ENCODE measurements at regions not wholly inside any gene's neighbourhood (a gene's known extent, or its start where the extent isn't known, plus 50 kb on each side); places are given as distances from the start of the nearest gene placed in this dataset.

DNA sequence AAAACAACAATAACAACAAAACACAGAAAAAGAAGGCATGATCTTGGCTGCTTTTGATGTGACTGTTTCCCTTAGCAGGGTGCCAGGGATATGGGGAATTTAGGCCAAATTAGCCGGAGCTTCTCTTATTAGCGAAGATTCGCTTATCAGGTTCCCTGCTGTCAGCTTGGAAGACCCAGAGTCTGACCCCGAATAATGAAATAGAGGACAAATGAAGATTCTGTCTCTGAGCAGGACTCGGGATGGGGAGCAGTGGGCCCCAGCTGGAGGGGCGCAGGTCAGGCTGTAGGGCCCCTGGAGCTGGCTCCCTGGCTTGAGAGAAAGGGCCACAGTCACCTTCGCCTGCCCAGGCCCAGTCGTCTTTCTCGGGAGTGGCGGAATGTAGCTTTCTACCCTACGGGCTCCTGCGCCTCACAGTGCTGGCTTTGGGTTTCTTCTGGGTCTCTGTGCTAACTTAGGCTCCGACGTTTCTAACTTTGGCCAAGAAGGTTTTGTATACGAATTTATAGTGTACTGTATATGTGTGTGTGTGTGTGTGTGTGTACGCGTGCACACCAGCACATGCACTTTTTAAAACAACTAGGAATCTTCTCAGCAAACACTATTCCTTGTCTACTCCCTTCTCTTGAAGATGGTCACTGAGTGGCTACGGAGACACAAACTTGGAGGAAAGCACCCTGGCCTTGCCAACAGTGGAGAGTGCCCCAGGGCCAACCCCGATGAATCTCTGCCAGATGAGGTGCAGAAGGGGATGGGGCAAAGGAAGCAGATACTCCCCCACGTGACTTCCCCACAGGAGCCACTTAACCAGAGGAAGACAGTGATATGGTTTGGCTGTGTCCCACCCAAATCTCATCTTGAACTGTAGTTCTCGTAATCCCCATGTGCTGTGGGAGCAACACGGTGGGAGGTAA is 195.6 kb upstream of the COPS8 start:
- peak; percentile 0 for DNase-seq (ENCODE audit: low read depth, low spot score)
- H3K4me3 ChIP-seq (ENCODE audit: low read length), result no peak overlapping the region

DNA sequence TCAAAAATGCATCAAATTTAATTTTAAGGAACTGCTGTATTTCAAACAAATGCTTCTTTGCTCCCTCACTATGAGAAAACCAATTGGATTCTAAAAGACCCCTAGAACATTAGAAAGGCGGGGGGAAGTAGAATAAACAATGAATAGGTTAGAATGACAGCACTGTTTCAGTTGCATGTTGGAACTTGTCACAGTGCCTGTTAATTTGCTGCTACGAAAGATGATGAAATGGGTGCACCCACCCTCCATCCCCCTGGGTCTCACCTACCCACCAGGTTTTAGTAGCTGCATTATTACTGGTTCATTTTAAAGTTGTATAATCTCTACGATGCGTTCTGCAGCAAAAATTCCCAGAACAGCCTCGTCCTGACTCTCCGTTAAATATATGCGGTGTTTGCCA is 193.0 kb upstream of the COPS8 start:
- H3K4me3 ChIP-seq (ENCODE audit: low read length), result no peak overlapping the region
- DNase-seq (ENCODE audit: low read depth, low spot score), result no peak

DNA sequence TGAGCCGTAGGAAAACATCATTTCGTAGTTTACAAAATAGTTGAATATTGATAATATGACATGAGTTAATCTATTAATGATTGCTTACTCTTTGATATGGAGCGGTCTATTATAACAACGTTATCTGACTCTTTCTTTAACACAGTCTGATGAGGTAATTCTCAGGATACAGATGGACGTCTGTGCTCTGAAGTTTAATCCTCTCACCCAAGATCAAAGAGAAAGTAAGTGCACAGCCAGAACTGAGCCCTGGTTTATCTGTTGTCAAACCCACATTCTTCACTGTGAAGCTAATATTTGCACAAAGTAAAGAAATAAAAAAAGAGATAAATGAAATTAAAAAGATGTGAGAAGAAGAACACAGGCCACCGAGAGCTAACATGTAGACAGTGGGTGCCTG is 190.9 kb upstream of the COPS8 start:
- no peak overlapping the region for H3K4me3 ChIP-seq (ENCODE audit: low read length)
- no peak for DNase-seq (ENCODE audit: low read depth, low spot score)

DNA sequence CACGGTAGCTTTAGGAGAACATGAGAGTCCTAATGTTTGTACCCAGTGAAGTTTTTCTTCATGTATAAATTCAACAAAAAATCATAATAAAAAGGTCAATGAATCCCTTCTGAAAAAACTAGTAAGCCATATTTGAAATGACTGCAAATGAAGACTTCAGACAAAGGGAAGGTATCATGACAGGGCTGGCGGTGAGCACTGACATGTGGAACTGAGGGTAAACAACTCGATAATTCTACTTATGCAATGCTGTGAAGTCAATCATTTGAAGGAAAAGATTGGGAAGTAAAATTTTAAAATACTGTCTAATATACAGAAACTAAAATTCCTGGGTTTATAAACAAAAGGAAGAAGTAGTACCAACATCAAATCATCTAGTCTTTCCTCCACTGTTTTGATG is 190.2 kb upstream of the COPS8 start:
- no peak overlapping the region for H3K4me3 ChIP-seq (ENCODE audit: low read length)
- no peak for DNase-seq (ENCODE audit: low read depth, low spot score)

DNA sequence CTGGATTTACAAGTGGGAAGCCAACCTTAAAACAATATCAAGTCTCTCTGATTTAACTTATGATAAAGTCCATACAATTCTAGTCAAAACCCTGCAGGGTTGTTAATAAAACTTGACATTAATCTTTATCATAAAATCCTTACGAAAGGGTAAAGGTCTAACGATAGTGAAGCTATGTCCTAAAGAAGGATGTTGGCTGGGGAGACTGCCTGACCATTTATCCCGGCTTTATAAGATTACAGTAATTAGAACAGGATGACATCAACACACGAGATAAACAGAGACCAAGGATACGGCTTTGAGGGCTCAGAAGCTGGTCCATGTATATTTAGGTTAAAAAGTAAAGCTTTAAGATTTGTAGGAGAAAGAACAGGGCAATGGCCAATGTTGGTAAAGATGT is 189.0 kb upstream of the COPS8 start:
- no peak for DNase-seq (ENCODE audit: low read depth, low spot score)
- no peak overlapping the region for H3K4me3 ChIP-seq (ENCODE audit: low read length)

DNA sequence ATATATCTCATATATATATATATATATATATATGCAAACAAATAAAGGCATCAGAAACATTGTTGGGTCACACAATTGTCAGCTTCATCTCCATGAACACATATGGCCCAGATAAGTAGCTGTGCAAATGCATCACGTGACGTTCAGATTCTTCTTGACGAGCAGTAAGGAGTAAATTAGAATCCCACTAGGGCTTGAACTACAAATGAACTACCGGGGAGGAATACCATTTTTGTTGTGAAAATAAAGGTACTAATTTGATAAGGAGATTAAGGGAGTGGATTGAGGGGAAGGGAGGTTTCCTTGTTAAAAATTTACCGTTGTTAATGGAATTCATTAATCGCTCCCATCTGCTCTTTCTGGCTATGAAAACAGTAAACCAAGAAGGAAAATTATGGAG is 186.5 kb upstream of the COPS8 start:
- no peak for DNase-seq (ENCODE audit: low read depth, low spot score)

DNA sequence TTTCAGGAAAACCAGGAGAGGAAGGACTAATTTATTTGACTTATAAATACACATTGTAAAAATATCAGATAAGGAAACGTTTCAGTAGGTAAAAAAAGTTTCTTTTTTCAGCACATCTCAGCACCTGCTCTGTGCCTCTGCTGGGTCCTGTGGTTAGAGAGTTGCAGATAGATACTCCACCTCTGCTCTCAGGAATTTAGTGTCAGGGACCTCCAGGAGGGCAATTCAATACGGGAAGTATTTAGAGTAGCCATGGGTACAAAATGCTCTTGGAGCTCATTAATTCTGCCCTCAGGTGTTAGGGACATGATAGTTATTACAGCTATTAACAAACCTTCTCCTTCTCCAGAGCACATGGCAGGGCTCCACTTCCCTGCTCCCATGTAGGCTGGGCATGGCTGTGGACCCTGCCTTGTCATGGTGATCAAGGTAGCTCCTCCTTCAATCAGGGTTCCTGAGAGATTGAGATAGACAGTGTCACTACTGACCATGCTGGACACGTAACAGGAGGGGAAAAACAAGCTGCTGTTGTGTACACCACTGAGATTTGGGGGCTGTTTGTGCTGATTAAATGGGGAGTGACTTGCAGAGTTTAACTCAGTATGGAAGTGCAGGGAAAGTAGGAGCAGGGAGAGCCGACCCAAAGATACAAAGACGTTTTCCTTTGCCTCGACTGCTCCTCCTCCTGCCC is 185.6 kb upstream of the COPS8 start:
- DNase-seq (ENCODE audit: low read depth, low spot score), result no peak
- no peak overlapping the region for H3K4me3 ChIP-seq (ENCODE audit: low read length)

More for the DNA sequence above, 186.5 kb upstream of the COPS8 start:
- no peak overlapping the region for H3K4me3 ChIP-seq (ENCODE audit: low read length)

DNA sequence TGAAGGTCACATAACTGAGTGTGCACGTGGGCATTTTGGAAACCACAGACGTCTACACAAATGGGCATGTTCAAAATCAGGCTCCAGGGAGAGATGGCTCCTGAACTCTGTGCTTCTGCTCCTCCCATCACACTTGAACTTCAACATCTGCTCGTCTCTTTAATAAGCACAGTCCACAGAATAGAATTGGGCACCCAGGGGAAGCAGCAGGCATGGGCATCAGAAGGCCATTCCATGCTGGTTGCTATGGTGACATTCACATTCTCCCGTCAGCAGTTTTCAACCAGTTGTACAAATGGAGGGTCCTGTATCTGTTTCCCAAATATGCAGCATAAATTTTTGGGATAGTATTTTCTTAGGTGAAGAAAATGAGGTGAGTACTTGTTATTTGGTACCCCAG is 183.7 kb upstream of the COPS8 start:
- DNase-seq (ENCODE audit: low read depth, low spot score), result no peak
- no peak overlapping the region for H3K4me3 ChIP-seq (ENCODE audit: low read length)

DNA sequence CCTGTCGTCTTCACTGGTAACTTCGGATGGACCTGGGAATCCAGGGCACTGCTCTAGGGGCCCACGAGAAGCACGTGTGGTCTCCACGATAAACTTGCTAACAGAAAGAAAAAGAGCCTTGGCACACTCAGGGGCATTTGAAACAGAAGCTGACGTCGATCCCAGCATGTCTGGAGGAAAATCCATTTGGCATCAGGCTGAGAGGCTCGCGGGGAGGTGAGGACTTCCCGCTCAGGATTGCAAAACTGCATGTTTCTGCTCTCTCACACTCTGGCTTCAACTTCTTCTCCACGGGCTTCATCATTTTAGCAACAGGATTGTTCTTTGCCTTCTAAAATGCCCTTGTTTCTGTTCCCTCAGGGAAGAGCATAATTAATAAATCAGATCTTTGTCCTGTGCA is 181.7 kb upstream of the COPS8 start:
- no peak for DNase-seq (ENCODE audit: low read depth, low spot score)
- H3K4me3 ChIP-seq (ENCODE audit: low read length), result no peak overlapping the region

DNA sequence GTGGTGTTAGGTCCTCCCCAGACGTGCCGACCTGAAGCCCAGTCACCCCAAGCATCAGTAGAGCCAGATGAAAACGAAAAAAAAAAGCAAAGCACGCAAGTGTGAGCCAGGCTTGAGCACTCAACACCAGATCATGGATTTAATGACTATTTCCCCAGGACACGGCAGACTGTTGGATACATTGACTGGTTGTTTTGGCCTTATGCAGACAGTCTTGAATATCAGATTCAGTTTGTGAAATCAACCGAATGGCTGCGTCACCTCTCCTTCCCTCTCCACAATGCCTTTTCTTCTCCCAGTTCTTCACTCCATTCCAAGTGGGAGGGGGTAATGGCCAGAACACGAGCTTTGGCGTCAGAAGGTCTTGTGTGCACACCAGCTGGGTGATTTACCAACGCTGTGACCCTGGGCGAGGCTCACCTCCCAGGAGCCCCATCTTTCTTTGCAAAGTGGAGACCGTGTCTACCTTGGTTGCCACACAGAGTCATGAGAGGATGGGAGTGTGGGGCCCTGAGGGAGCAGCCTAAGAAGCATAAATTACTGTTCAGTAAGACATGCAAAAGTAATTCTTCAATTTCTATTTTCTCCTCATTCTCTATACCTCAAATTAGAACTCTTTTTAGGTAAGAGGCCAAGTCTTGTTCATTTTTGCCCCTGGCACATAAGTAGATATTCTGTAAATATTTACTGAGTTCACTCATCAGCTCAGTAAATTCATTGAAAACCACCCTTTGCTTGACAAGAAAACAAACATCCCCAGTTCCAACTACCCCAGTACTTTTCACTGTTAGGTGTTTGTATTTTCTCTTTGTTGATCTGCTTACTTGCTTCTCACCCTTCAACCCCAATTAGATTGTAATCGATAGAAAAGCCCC is 181.1 kb upstream of the COPS8 start:
- H3K4me3 ChIP-seq (ENCODE audit: low read length), result no peak overlapping the region
- DNase-seq (ENCODE audit: low read depth, low spot score), result no peak

DNA sequence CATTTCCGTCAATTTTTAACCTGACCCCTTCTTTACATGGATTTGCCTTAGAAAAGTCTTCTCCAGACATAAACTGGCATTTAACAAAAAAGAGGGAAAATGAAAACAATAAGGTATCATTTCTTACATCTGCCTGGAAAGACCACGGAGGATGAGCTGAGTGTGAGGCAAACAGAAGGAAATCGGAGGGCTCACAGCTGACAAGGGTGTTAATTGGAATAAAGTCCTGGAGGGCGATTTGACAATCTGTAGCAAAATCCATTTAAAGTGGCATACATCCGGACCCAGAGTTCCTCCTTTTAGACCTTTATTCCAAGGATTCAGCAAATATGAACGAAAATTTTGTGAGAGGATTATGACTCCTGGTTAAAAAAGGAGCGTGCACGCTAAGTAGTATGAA is 179.7 kb upstream of the COPS8 start:
- DNase-seq (ENCODE audit: low read depth, low spot score), result no peak

DNA sequence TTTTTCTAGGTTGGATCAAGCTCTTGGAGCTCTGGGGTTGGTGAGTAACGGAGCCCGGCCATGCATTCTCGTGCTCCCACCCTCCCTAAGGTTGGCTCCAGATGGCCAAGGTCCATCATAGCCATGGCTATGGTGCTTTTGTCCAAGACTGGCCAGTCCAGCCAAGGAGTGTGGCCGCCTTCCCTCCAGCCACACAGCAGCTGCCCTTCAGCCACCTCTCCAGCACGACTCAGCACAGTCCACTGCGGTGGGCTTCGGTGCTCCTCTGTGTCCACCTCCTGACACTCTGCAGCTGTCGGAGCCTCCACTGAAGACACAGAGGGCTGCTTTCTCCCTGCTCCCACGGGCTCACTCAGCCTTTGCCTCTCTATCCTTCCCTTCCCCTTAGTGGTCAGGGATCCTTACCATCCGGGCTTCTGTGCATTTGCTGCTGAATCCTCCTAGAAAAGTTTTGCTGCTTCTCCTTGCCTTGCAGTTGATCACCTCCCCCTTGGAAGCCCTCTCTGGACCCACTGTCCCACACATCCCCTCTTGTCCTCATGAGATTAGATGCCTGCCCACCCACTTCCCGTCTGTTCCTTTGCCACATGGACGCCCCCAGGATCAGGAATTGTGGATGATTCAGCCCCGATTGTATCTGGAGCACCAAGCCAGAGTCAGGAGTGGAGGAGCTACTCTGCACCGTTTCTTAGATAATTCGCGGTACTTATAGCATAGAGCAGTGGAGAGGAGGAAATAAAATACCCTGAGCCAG is 177.1 kb upstream of the COPS8 start:
- H3K4me3 ChIP-seq (ENCODE audit: low read length), result no peak overlapping the region
- DNase-seq (ENCODE audit: low read depth, low spot score), result no peak

More for the DNA sequence above, 179.7 kb upstream of the COPS8 start:
- no peak overlapping the region for H3K4me3 ChIP-seq (ENCODE audit: low read length)

DNA sequence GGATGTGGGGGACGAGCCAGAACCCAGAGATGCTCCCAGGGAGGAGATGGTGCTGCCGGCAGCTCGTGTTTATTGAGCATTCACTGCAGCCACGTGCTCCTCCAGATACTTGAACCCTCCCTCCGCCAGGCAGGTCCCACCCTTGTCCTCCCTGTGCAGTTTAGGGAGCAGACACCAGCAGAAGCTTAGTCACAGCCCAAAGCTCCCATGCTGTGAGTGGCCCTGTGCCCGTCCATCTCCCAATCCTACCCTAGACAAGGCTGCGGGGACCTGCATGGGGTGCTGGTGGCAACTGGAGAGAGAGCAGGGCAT is 176.5 kb upstream of the COPS8 start:
- no peak for DNase-seq (ENCODE audit: low read depth, low spot score)
- H3K4me3 ChIP-seq (ENCODE audit: low read length), result no peak overlapping the region

DNA sequence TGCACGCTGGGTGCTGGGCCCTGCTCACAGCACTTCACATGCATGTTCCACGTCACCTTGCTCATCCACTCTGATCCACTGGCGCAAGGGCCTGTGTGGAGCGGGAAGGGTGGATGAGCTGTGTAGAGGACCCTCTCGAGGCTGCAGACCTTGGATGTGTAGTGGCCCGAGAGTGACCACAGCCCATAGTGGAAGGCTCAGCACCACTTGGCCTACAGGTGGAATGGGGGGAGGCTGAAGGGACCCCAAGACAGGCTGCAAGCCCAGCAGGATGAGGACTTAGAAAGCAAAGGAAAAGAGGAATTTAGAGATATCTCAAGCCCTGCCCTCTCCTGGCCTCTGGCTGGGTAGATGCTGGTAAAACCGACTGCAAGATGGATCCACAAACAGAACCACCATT is 175.9 kb upstream of the COPS8 start:
- DNase-seq (ENCODE audit: low read depth, low spot score), result no peak
- no peak overlapping the region for H3K4me3 ChIP-seq (ENCODE audit: low read length)

DNA sequence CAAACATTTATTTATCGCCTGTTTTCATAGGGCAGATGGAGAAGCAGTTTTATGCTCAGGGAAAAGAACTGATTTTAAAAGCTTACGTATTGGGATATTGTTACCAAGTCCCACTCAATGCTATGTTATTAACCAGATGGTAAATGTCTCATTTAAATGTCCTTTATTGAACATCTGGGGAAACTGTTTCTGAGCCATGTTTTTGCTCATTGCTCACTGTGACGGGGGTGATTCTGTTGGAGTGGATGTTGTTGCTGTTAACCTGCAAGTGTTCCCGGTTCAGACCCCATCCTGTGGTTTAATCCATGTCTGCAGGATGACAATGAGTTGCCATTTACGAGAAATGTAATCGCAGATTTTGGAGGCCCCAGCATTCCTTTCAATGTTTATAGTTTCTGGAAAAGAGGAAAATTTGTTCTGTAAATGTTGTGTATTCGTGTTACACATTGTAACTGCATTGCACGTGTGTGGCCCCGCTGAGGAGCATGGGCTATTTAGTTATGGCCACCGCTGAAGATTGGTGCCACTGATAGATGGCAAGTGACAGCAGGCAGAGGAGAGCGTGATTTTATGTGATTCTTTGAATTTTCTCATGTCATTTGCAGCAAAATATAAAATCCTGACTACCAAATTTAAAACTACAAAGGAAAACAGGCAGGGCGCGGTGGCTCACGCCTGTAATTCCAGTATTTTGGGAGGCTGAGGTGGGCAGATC is 174.8 kb upstream of the COPS8 start:
- no peak for DNase-seq (ENCODE audit: low read depth, low spot score)

DNA sequence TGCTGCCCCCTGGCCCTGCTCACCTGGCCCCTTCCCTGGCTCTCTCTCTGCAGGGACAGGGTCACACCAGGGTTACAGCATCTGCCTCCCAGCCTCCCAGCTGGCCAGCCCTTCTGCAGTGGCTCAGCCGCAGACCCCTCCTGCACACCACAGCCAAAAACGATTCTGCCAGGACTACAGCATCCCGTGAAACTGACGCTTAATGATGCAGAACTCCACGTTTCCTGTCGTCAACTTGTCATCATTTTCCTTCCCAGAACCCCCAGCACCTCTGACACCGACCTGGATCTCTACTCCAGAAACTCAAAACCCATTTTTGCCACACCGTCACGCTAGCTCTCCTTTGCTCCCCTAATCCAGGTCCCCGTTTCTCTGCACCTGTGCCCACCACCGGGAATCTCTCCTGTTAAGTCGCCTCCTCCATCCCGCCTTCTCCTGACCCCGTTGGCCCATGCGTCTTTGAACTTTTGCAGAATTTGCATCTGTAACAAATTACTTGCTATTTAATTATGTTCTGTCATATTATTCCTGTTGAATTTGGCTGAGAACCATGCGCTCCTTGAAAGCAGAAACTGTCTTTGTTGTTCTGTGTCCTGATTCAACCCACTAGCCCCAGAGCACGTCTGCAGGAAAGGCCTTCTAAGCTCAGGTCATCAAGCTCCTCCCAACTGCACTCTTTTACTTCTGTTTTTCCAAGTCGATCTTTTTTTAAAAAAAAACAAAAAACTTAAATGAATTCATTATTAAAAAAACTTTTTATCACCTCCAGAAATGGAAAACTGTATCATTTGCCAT is 173.2 kb upstream of the COPS8 start:
- H3K4me3 ChIP-seq (ENCODE audit: low read length), result no peak overlapping the region
- DNase-seq (ENCODE audit: low read depth, low spot score), result no peak

More for the DNA sequence above, 174.8 kb upstream of the COPS8 start:
- H3K4me3 ChIP-seq (ENCODE audit: low read length), result no peak overlapping the region

DNA sequence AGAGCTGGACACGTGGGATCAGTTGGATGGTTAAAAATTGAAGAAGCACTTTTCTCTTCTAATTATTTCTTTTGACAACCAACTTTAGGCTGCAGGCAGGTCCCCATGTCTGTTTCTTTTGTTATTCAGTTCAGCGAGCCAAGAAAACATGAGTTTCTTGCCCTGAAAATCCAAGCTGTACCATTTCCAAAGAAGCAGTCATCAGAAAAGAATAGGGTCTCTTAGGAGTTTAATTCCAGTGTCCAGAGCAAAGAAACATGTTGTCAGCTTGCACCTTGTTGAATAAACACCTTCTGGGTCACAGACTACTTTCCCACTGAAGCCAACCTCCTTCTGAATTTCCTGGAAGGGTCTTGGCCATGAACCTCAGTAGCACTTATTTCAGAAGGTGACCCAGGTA is 170.5 kb upstream of the COPS8 start:
- DNase-seq (ENCODE audit: low read depth, low spot score), result no peak
- H3K4me3 ChIP-seq (ENCODE audit: low read length), result no peak overlapping the region

DNA sequence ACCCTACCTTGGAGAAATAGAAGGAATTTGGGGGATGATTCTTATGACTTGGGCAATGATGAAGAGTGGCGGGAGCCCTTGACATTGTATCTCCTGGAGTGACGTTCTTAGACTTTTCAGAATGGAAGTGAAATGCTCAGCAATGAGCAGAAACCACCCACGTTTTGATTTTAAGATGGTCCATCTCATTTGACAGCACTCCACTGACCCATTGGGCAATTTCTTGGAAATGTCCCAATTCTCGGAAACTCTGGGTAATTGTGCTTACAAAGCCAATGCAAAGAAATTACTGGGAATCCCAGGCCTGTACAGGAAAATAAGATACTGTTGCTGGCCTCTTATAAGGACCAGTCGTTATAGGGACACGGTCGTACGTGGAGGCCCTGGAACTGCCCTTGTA is 170.0 kb upstream of the COPS8 start:
- no peak for DNase-seq (ENCODE audit: low read depth, low spot score)
- H3K4me3 ChIP-seq (ENCODE audit: low read length), result no peak overlapping the region

Data from Jurkat, Clone E6-1 (cell line).